Endothelial cell of umbilical vein (primary cell): ENCODE measurements at regions not wholly inside any gene's neighbourhood (a gene's known extent, or its start where the extent isn't known, plus 50 kb on each side); places are given as distances from the start of the nearest gene placed in this dataset.

Experiments
- BruUV-seq: library from RNA; stranded (reverse); fragments of 400-500 nt; replicated peaks from 2 replicates; lab custom pipeline; 2021; lab: Mats Ljungman, UMichigan
- CTCF ChIA-PET: fragments of 300-600, 350-600 bp; sonication (Branson Sonifier 250); formaldehyde crosslinking; loops from one replicate; lab custom pipeline; 2021; ENCODE audit warnings: antibody characterized with exemption, inconsistent platforms; lab: Charles Lee
- POLR2A ChIA-PET: fragments of 300-600, 350-600 bp; sonication (Branson Sonifier 250); formaldehyde crosslinking; loops from one replicate; lab custom pipeline; 2021; ENCODE audit warnings: antibody characterized with exemption, inconsistent platforms; lab: Charles Lee
- DNase-seq: peaks from one replicate; pipeline ENCODE4 v3.0.0-alpha.2; 2011; ENCODE audit warnings: low read depth, low spot score
- FAIRE-seq: peaks from 2 replicates; lab custom pipeline; 2011; peaks lifted over from hg19 to GRCh38; lab: Jason Lieb, UNC
- H2AFZ ChIP-seq: 2 replicates; pipeline ENCODE4 v1.6.0; 2012; ENCODE audit warnings: low read depth, low read length, control low read depth, inconsistent platforms
- H3K27ac ChIP-seq: 2 replicates; pipeline ENCODE4 v1.5.1; 2011; ENCODE audit warnings: low read depth, mild to moderate bottlenecking, control low read depth, low read length, moderate library complexity; ENCODE audit not compliant: insufficient read depth
- H3K27me3 ChIP-seq, 2 experiments: 2 replicates each; pipeline versions ENCODE4 v1.6.0 to v1.6.1; 2011; ENCODE audit warnings: low read length in 2 of 2, mixed read lengths in 1 of 2; ENCODE audit not compliant: control insufficient read depth in 2 of 2, insufficient read depth in 2 of 2
- H3K36me3 ChIP-seq, 2 experiments: 2 replicates in 1 of 2; 3 replicates in 1 of 2; pipeline ENCODE4 v1.5.1; 2011; ENCODE audit warnings: low read length in 2 of 2, mild to moderate bottlenecking in 1 of 2, moderate library complexity in 1 of 2; ENCODE audit not compliant: control insufficient read depth in 2 of 2, insufficient read depth in 2 of 2; ENCODE audit errors: extremely low read depth in 1 of 2
- H3K4me1 ChIP-seq: 3 replicates; pipeline ENCODE4 v1.5.1; 2011; ENCODE audit warnings: mild to moderate bottlenecking, low read length; ENCODE audit not compliant: control insufficient read depth, insufficient read depth; ENCODE audit errors: extremely low read depth
- H3K4me2 ChIP-seq: 2 replicates; pipeline ENCODE4 v1.6.1; 2011; ENCODE audit warnings: low read length, control low read depth, mixed read lengths; ENCODE audit not compliant: insufficient read depth
- H3K4me3 ChIP-seq, 3 experiments: fragments of 200-600 bp in 1 of 3; sonication (generic), shearing (Covaris generic) in 1 of 3; replicated peaks in 1 of 3; 2 replicates each; pipeline ENCODE4 v1.5.1; 2011 to 2016; ENCODE audit warnings: control low read depth in 3 of 3, low read length in 3 of 3, mild to moderate bottlenecking in 2 of 3, inconsistent platforms in 1 of 3, low read depth in 1 of 3, moderate library complexity in 1 of 3; ENCODE audit not compliant: insufficient read depth in 1 of 3
- H3K79me2 ChIP-seq: 2 replicates; pipeline ENCODE4 v1.6.0; 2012; ENCODE audit warnings: low read length, inconsistent platforms; ENCODE audit not compliant: control insufficient read depth, insufficient read depth
- H3K9ac ChIP-seq: replicated peaks from 2 replicates; pipeline ENCODE3; 2011; ENCODE audit warnings: low read length, control low read depth; ENCODE audit not compliant: insufficient read depth; ENCODE audit errors: extremely low read depth
- H3K9me1 ChIP-seq: replicated peaks from 3 replicates; pipeline ENCODE4 v1.6.0; 2011; ENCODE audit warnings: mild to moderate bottlenecking, low read length; ENCODE audit not compliant: control insufficient read depth, insufficient read depth; ENCODE audit errors: extremely low read depth
- H3K9me3 ChIP-seq: replicated peaks from 2 replicates; pipeline ENCODE4 v1.5.1; 2012; ENCODE audit warnings: low read length, inconsistent platforms; ENCODE audit not compliant: control insufficient read depth, insufficient read depth
- H4K20me1 ChIP-seq: replicated peaks from 2 replicates; pipeline ENCODE3; 2011; ENCODE audit warnings: mild to moderate bottlenecking, low read length; ENCODE audit not compliant: control insufficient read depth, insufficient read depth; ENCODE audit errors: extremely low read depth
- CTCF ChIP-seq, 2 donors: IDR thresholded peaks; 1 replicate in 1 of 2; 2 replicates in 1 of 2; pipeline ENCODE4 v1.5.1; 2011; ENCODE audit warnings: low read length in 2 of 2, mild to moderate bottlenecking in 2 of 2, moderate library complexity in 2 of 2, control low read depth in 1 of 2, inconsistent platforms in 1 of 2, low read depth in 1 of 2; ENCODE audit not compliant: insufficient read depth in 1 of 2; ENCODE audit errors: extremely low read depth in 1 of 2
- EZH2 ChIP-seq: IDR thresholded peaks from 2 replicates; pipeline ENCODE4 v1.6.1; 2012; ENCODE audit warnings: borderline replicate concordance, low read depth, mild to moderate bottlenecking, moderate library complexity, low read length, inconsistent platforms; ENCODE audit not compliant: severe bottlenecking
- FOS ChIP-seq: IDR thresholded peaks from 2 replicates; pipeline ENCODE4 v1.6.1; 2011; ENCODE audit warnings: mild to moderate bottlenecking, low read length, moderate library complexity, borderline replicate concordance; ENCODE audit not compliant: insufficient read depth
- GATA2 ChIP-seq: IDR thresholded peaks from 2 replicates; pipeline ENCODE4 v1.7.0; 2011; ENCODE audit warnings: low read depth, mild to moderate bottlenecking, moderate library complexity, mixed read lengths, low read length; ENCODE audit not compliant: insufficient read length, insufficient read depth
- JUN ChIP-seq: IDR thresholded peaks from 2 replicates; pipeline ENCODE4 v1.6.1; 2011; ENCODE audit warnings: borderline replicate concordance, low read depth; ENCODE audit not compliant: insufficient read length, insufficient read depth
- MAX ChIP-seq: IDR thresholded peaks from 2 replicates; pipeline ENCODE4 v1.6.1; 2011; ENCODE audit not compliant: insufficient read depth, insufficient read length
- MYC ChIP-seq: IDR thresholded peaks from one replicate; pipeline ENCODE4 v1.6.1; 2011; ENCODE audit warnings: mild to moderate bottlenecking, low read depth, low read length
- POLR2A ChIP-seq: IDR thresholded peaks from 2 replicates; pipeline ENCODE4 v1.6.1; 2012; ENCODE audit warnings: low read depth, mild to moderate bottlenecking, control low read depth, low read length
- POLR2AphosphoS5 ChIP-seq: IDR thresholded peaks from 2 replicates; pipeline ENCODE4 v1.6.1; 2012; ENCODE audit warnings: low read depth, mild to moderate bottlenecking, control low read depth, low read length, moderate library complexity; ENCODE audit not compliant: insufficient read depth
- dilution Hi-C: fragments of 300-500 bp; cut with MboI; formaldehyde crosslinking; loops from one replicate; pipeline ENCODE4 v1.15.0; 2019; ENCODE audit warnings: low sequenced_read_pairs; ENCODE audit not compliant: extremely low pct_ligation_motif_present
- intact Hi-C: fragments of 100-400 bp; cut with micrococcal nuclease; formaldehyde crosslinking; loops from one replicate; pipeline ENCODE4 v1.10.0; 2022

GRCh38 chr4:62560858-62561257 lies 1360.7 kb downstream of the ADGRL3 start:
- H3K9ac ChIP-seq = no peak overlapping the region
- FAIRE-seq (no peak), DNase-seq (no peak)
- H3K9me1 ChIP-seq = no peaks in the 10 kb centered on the region
- no peaks in the 10 kb centered on the region for H3K4me1 ChIP-seq
- H3K27me3 ChIP-seq = no peaks in the 10 kb centered on the region
- TF ChIP-seq EZH2 = no peak
- TF ChIP-seq POLR2AphosphoS5 = no peak
- no peak for TF ChIP-seq GATA2
- TF ChIP-seq MYC = no peak
- TF ChIP-seq FOS = no peak
- TF ChIP-seq CTCF (IDR thresholded peaks at IDR 0.05; ENCODE audit: extremely low read depth in 1 of 2, insufficient read depth in 1 of 2, low read depth in 1 of 2, low read length in 2 of 2) = no peak
- TF ChIP-seq JUN = no peak
- no peak for TF ChIP-seq POLR2A
- no peak for TF ChIP-seq MAX
- intact Hi-C loops (no loop called here), dilution Hi-C loops (no loop called here)
- ChIA-PET CTCF (no interaction called here), POLR2A (no interaction called here)
- no TSS peak for BruUV-seq
- H2AFZ ChIP-seq = no peak overlapping the region
- no peaks in the 10 kb centered on the region for H3K36me3 ChIP-seq
- H3K79me2 ChIP-seq = no peaks in the 10 kb centered on the region
- H4K20me1 ChIP-seq = no peaks in the 10 kb centered on the region
- no peak overlapping the region for H3K27ac ChIP-seq
- H3K9me3 ChIP-seq = peaks cover 6% of the 10 kb centered on the region
- no peak overlapping the region for H3K4me3 ChIP-seq
- H3K4me2 ChIP-seq = no peak overlapping the region
